ENCODE measurements at regions not wholly inside any gene's neighbourhood (a gene's known extent, or its start where the extent isn't known, plus 50 kb on each side); places are given as distances from the start of the nearest gene placed in this dataset.

GRCh38 chr16:65752522-65752844, 614.0 kb upstream of the CDH5 start:
- no peak for DNase-seq (ENCODE audit: low read depth)
- no peak overlapping the region for H3K4me3 ChIP-seq (ENCODE audit: low read depth, low read length)
- TF ChIP-seq CTCF (IDR thresholded peaks at IDR 0.05; ENCODE audit: insufficient read depth, low read depth, low read length): no peak

GRCh38 chr16:65751622-65752521, 614.6 kb upstream of the CDH5 start:
- no peak for TF ChIP-seq CTCF (IDR thresholded peaks at IDR 0.05; ENCODE audit: insufficient read depth, low read depth, low read length)
- peak; percentile 45 for DNase-seq (ENCODE audit: low read depth)

GRCh38 chr16:65749506-65749905, 617.0 kb upstream of the CDH5 start:
- H3K4me3 ChIP-seq (ENCODE audit: low read depth, low read length): no peak overlapping the region
- no peak for TF ChIP-seq CTCF (IDR thresholded peaks at IDR 0.05; ENCODE audit: insufficient read depth, low read depth, low read length)
- DNase-seq (ENCODE audit: low read depth): no peak

More at GRCh38 chr16:65751622-65752521, 614.6 kb upstream of the CDH5 start:
- no peak overlapping the region for H3K4me3 ChIP-seq (ENCODE audit: low read depth, low read length)

GRCh38 chr16:65746941-65747340, 619.5 kb upstream of the CDH5 start:
- TF ChIP-seq CTCF (IDR thresholded peaks at IDR 0.05; ENCODE audit: insufficient read depth, low read depth, low read length): no peak
- DNase-seq (ENCODE audit: low read depth): no peak
- no peak overlapping the region for H3K4me3 ChIP-seq (ENCODE audit: low read depth, low read length)

- DNase-seq (ENCODE audit: low read depth): no peak
- no peak for TF ChIP-seq CTCF (IDR thresholded peaks at IDR 0.05; ENCODE audit: insufficient read depth, low read depth, low read length)
- H3K4me3 ChIP-seq (ENCODE audit: low read depth, low read length): no peak overlapping the region
These were observed 621.2 kb upstream of the CDH5 start for GRCh38 chr16:65745201-65745708.

- no peak overlapping the region for H3K4me3 ChIP-seq (ENCODE audit: low read depth, low read length)
- DNase-seq (ENCODE audit: low read depth): no peak
- TF ChIP-seq CTCF (IDR thresholded peaks at IDR 0.05; ENCODE audit: insufficient read depth, low read depth, low read length): no peak
These were observed 622.1 kb upstream of the CDH5 start for GRCh38 chr16:65744401-65744800.

Measured in fibroblast of villous mesenchyme (primary cell).